GM12878 (cell line): ENCODE measurements at regions not wholly inside any gene's neighbourhood (a gene's known extent, or its start where the extent isn't known, plus 50 kb on each side); places are given as distances from the start of the nearest gene placed in this dataset.

ENCODE experiments used
- ATAC-seq: fragments of 200-7000 bp; cut with Tn5 transposase; 3 replicates; pipeline ENCODE4 v1.9.1; 2020; ENCODE audit warnings: mild to moderate bottlenecking, moderate library complexity
- BruUV-seq: library from RNA; stranded (reverse); fragments of 400-500 nt; replicated peaks from 2 replicates; lab custom pipeline; 2021; lab: Mats Ljungman, UMichigan
- CTCF ChIA-PET: fragments of 300-600 bp; sonication (Branson Sonifier 250); formaldehyde crosslinking; extraction: SDS; loops from one replicate; lab custom pipeline; 2021; ENCODE audit warnings: inconsistent platforms; lab: Yijun Ruan, JAX
- POLR2A ChIA-PET: fragments of 350-600 bp; formaldehyde crosslinking; extraction: SDS; loops from one replicate; lab custom pipeline; 2021; ENCODE audit warnings: inconsistent platforms; lab: Charles Lee
- RAD21 ChIA-PET: fragments of 300-600 bp; sonication (Branson Sonifier 250); formaldehyde crosslinking; loops from one replicate; lab custom pipeline; 2023; ENCODE audit warnings: antibody characterized with exemption; ENCODE audit not compliant: unreplicated experiment; lab: Charles Lee
- SMC1A ChIA-PET: fragments of 300-600 bp; sonication (Branson Sonifier 250); formaldehyde crosslinking; loops from one replicate; lab custom pipeline; 2023; ENCODE audit not compliant: unreplicated experiment, uncharacterized antibody; lab: Charles Lee
- DNase-seq: peaks from one replicate; pipeline ENCODE4 v3.0.0-alpha.2; 2011; ENCODE audit warnings: low read depth, low spot score
- FAIRE-seq: peaks from 3 replicates; lab custom pipeline; 2011; peaks lifted over from hg19 to GRCh38; lab: Jason Lieb, UNC
- H2AFZ ChIP-seq: 2 replicates; pipeline ENCODE4 v1.6.0; 2011; ENCODE audit warnings: low read depth, low read length, control low read depth; ENCODE audit not compliant: control insufficient read depth
- H3K27ac ChIP-seq: 2 replicates; pipeline ENCODE4 v1.5.1; 2011; ENCODE audit warnings: control low read depth; ENCODE audit not compliant: control insufficient read depth, insufficient read depth
- H3K27me3 ChIP-seq, 2 experiments: replicated peaks in 1 of 2; 2 replicates each; pipeline versions ENCODE4 v1.6.0 to v1.6.1; 2011; ENCODE audit warnings: low read length in 1 of 2; ENCODE audit not compliant: control insufficient read depth in 2 of 2, insufficient read depth in 2 of 2
- H3K36me3 ChIP-seq, 2 experiments: 2 replicates each; pipeline ENCODE4 v1.5.1; 2011; ENCODE audit warnings: low read length in 1 of 2; ENCODE audit not compliant: control insufficient read depth in 2 of 2, insufficient read depth in 2 of 2
- H3K4me1 ChIP-seq: 2 replicates; pipeline ENCODE4 v1.6.1; 2011; ENCODE audit warnings: mild to moderate bottlenecking, low read length, moderate library complexity, mixed read lengths; ENCODE audit not compliant: control insufficient read depth, insufficient read depth
- H3K4me2 ChIP-seq: 2 replicates; pipeline ENCODE4 v1.6.0; 2011; ENCODE audit warnings: control low read depth; ENCODE audit not compliant: control insufficient read depth, insufficient read depth
- H3K4me3 ChIP-seq: fragments of 200-600 bp; sonication (generic); 2 replicates; pipeline ENCODE4 v1.5.1; 2016
- H3K79me2 ChIP-seq: 2 replicates; pipeline ENCODE4 v1.6.0; 2011; ENCODE audit warnings: low read length; ENCODE audit not compliant: control insufficient read depth, insufficient read depth
- H3K9ac ChIP-seq: 2 replicates; pipeline ENCODE4 v1.8.0; 2011; ENCODE audit warnings: low read length, control low read depth, mixed read lengths; ENCODE audit not compliant: control insufficient read depth, insufficient read depth
- H3K9me3 ChIP-seq: replicated peaks from 3 replicates; pipeline ENCODE4 v1.5.1; 2011; ENCODE audit warnings: mild to moderate bottlenecking, low read length; ENCODE audit not compliant: control insufficient read depth, insufficient read depth
- H4K20me1 ChIP-seq: 2 replicates; pipeline ENCODE4 v1.6.0; 2011; ENCODE audit not compliant: control insufficient read depth, insufficient read depth
- EED ChIP-seq: sonication (generic); IDR thresholded peaks from 2 replicates; pipeline ENCODE4 v1.6.1; 2016; ENCODE audit warnings: antibody characterized with exemption, low read depth
- ESRRA ChIP-seq: IDR thresholded peaks from 2 replicates; pipeline ENCODE4 v1.6.1; 2012; ENCODE audit warnings: mild to moderate bottlenecking, low read length, improper control_type of control experiment
- HCFC1 ChIP-seq: fragments of 150-350 bp; IDR thresholded peaks from 2 replicates; pipeline ENCODE4 v1.6.1; 2014; ENCODE audit warnings: low read length
- HDAC6 ChIP-seq: fragments of 200-600 bp; sonication (generic); IDR thresholded peaks from one replicate; pipeline ENCODE4 v1.8.0; 2017; ENCODE audit warnings: antibody characterized with exemption; ENCODE audit not compliant: unreplicated experiment
- IKZF1 ChIP-seq: fragments of 450-650 bp; conservative IDR thresholded peaks from 2 replicates; pipeline ENCODE4 v1.6.1; 2017; ENCODE audit warnings: antibody characterized with exemption, mild to moderate bottlenecking
- SMAD5 ChIP-seq: IDR thresholded peaks from 2 replicates; pipeline ENCODE4 v1.6.1; 2016; ENCODE audit warnings: antibody characterized with exemption, low read depth
- SUPT20H ChIP-seq: IDR thresholded peaks from 2 replicates; pipeline ENCODE4 v1.6.1; 2011; ENCODE audit warnings: low read depth, mild to moderate bottlenecking, low read length, moderate library complexity, borderline replicate concordance; ENCODE audit not compliant: control insufficient read depth
- ZBTB40 ChIP-seq: fragments of 450-650 bp; IDR thresholded peaks from 2 replicates; pipeline ENCODE4 v1.6.1; 2016; ENCODE audit warnings: mild to moderate bottlenecking, moderate library complexity, borderline replicate concordance
- ZNF274 ChIP-seq: IDR thresholded peaks from one replicate; pipeline ENCODE4 v1.8.0; 2011; ENCODE audit not compliant: insufficient read length, insufficient read depth
- ZSCAN29 ChIP-seq: fragments of 450-650 bp; IDR thresholded peaks from 2 replicates; pipeline ENCODE4 v1.6.1; 2017; ENCODE audit warnings: mild to moderate bottlenecking, moderate library complexity
- WGBS: methylation state at CpG from one replicate; pipeline ENCODE4 v1.1.6; 2016; ENCODE audit warnings: low lambda C conversion rate; ENCODE audit not compliant: insufficient replicate concordance, insufficient coverage; ENCODE audit errors: missing lambda C conversion rate; 5-methylcytosine and 5-hydroxymethylcytosine counted together
- in situ Hi-C: fragments of 300-500 bp; cut with MboI; formaldehyde crosslinking; loops from 9 replicates; pipeline ENCODE4 v1.14.3; 2018; ENCODE audit warnings: mixed read lengths
- intact Hi-C: fragments of 100-400 bp; cut with micrococcal nuclease; formaldehyde crosslinking; loops from one replicate; pipeline ENCODE4 v1.14.2; 2022; ENCODE audit not compliant: unreplicated experiment
- TF ChIP-seq, protein P1 (sequence below): IDR thresholded peaks from 2 replicates; pipeline ENCODE4 v1.6.1; 2012; ENCODE audit warnings: low read depth, low read length, improper control_type of control experiment

DNA sequence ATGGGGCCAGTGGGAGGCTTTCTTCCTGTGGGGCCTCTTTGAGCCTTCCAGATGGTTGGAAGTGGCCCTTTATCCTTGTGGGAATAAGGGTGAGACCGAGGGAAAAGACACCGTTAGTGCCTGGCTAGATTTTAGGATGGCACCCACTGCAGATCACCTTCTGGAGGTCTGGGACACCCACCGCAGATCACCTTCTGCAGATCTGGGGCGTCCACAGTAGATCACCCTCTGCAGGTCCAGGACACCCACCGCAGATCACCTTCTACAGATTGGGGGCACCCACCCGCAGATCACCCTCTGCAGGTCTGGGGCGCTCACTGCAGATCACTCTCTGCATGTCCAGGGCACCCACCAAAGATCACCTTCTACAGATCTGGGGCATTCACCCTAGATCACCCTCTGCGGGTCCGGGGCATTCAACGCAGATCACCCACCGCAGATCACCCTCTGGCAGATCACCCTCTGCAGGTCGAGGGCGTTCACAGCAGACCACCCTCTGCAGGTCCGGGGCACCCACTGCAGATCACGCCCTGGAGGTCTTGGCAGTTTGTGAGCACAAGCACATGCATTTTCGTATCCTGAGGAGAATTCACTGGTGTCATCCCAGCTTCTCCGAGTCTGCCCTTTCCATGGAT is 153.4 kb upstream of the TSHZ3 start:
- in situ Hi-C loops, result no loop called here
- CTCF ChIA-PET, result no interaction called here
- Histone ChIP-seq H3K36me3 (no peaks in the 10 kb centered on the region), H3K27me3 (no peaks in the 10 kb centered on the region), H3K4me3 (no peak overlapping the region), H3K79me2 (no peaks in the 10 kb centered on the region), H3K9ac (no peak overlapping the region), H4K20me1 (no peaks in the 10 kb centered on the region), H3K9me3 (no peaks in the 10 kb centered on the region; the same call in 2 of the 3 replicates), H3K27ac (no peak overlapping the region), H2AFZ (no peak overlapping the region), H3K4me1 (no peaks in the 10 kb centered on the region), H3K4me2 (no peak overlapping the region)
- SMC1A ChIA-PET, result no interaction called here
- DNase-seq, result no peak
- FAIRE-seq, result no peak
- RAD21 ChIA-PET, result no interaction called here
- WGBS, result 37% methylated on average over 17 of the region's 17 CpGs
- POLR2A ChIA-PET, result no interaction called here
- no peak for ATAC-seq
- TF ChIP-seq ZBTB40, result no peak
- intact Hi-C loops, result no loop called here
- BruUV-seq, result no TSS peak

- H3K4me2 ChIP-seq, result no peak overlapping the region
- intact Hi-C loops (no loop called here), in situ Hi-C loops (no loop called here)
- H4K20me1 ChIP-seq, result no peaks in the 10 kb centered on the region
- no peak overlapping the region for H3K4me3 ChIP-seq
- no peaks in the 10 kb centered on the region for H3K4me1 ChIP-seq
- no peak for ATAC-seq
- POLR2A ChIA-PET, result no interaction called here
- SMC1A ChIA-PET, result no interaction called here
- H3K27me3 ChIP-seq, result no peaks in the 10 kb centered on the region
- CTCF ChIA-PET, result no interaction called here
- no peaks in the 10 kb centered on the region for H3K79me2 ChIP-seq
- H2AFZ ChIP-seq, result no peak overlapping the region
- BruUV-seq, result no TSS peak
- H3K36me3 ChIP-seq, result no peaks in the 10 kb centered on the region
- RAD21 ChIA-PET, result no interaction called here
- DNase-seq, result no peak
- no peak overlapping the region for H3K27ac ChIP-seq
- 29% methylated on average over 9 of the region's 9 CpGs for WGBS
- no peaks in the 10 kb centered on the region; the same call in 2 of the 3 replicates for H3K9me3 ChIP-seq
- H3K9ac ChIP-seq, result no peak overlapping the region
- FAIRE-seq, result no peak
- TF ChIP-seq ESRRA (no peak), ZNF274 (no peak), ZSCAN29 (no peak), EED (no peak), SUPT20H (no peak), SMAD5 (no peak), HDAC6 (no peak), IKZF1 (no peak), HCFC1 (no peak)
- TF ChIP-seq, protein P1, sequence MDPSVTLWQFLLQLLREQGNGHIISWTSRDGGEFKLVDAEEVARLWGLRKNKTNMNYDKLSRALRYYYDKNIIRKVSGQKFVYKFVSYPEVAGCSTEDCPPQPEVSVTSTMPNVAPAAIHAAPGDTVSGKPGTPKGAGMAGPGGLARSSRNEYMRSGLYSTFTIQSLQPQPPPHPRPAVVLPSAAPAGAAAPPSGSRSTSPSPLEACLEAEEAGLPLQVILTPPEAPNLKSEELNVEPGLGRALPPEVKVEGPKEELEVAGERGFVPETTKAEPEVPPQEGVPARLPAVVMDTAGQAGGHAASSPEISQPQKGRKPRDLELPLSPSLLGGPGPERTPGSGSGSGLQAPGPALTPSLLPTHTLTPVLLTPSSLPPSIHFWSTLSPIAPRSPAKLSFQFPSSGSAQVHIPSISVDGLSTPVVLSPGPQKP, result no peak
Measured at GRCh38 chr19:31503211-31503610, 154.0 kb upstream of the TSHZ3 start.
